SK-N-DZ (cell line): ENCODE measurements at regions not wholly inside any gene's neighbourhood (a gene's known extent, or its start where the extent isn't known, plus 50 kb on each side); places are given as distances from the start of the nearest gene placed in this dataset.

ENCODE experiments used
- DNase-seq: peaks from one replicate; pipeline ENCODE4 v3.0.0-alpha.2; 2015; ENCODE audit warnings: low spot score

GRCh38 chr12:19012965-19013364, 116.6 kb upstream of the PLEKHA5 start:
- DNase-seq, result no peak

GRCh38 chr12:19014240-19014639, 115.3 kb upstream of the PLEKHA5 start:
- no peak for DNase-seq

- DNase-seq, result no peak
These were observed 114.2 kb upstream of the PLEKHA5 start for GRCh38 chr12:19015285-19015684.

- DNase-seq, result no peak
These were observed 111.1 kb upstream of the PLEKHA5 start for GRCh38 chr12:19018302-19018970.

GRCh38 chr12:19021240-19021639, 108.3 kb upstream of the PLEKHA5 start:
- no peak for DNase-seq

- no peak for DNase-seq
These were observed 107.9 kb upstream of the PLEKHA5 start for GRCh38 chr12:19021646-19022045.

GRCh38 chr12:19025582-19025981, 104.0 kb upstream of the PLEKHA5 start:
- no peak for DNase-seq

- DNase-seq, result no peak
These were observed 103.5 kb upstream of the PLEKHA5 start for GRCh38 chr12:19026034-19026433.

GRCh38 chr12:19026614-19027488, 102.7 kb upstream of the PLEKHA5 start:
- no peak for DNase-seq

- no peak for DNase-seq
These were observed 99.4 kb upstream of the PLEKHA5 start for GRCh38 chr12:19030180-19030579.

- no peak for DNase-seq
These were observed 98.9 kb upstream of the PLEKHA5 start for GRCh38 chr12:19030603-19031002.

GRCh38 chr12:19031032-19031431, 98.5 kb upstream of the PLEKHA5 start:
- DNase-seq, result no peak

GRCh38 chr12:19032826-19033225, 96.7 kb upstream of the PLEKHA5 start:
- DNase-seq, result no peak

GRCh38 chr12:19033244-19033643, 96.3 kb upstream of the PLEKHA5 start:
- DNase-seq, result no peak

- DNase-seq, result no peak
These were observed 94.6 kb upstream of the PLEKHA5 start for GRCh38 chr12:19034937-19035336.

GRCh38 chr12:19035536-19035935, 94.0 kb upstream of the PLEKHA5 start:
- no peak for DNase-seq

GRCh38 chr12:19036673-19037357, 92.7 kb upstream of the PLEKHA5 start:
- DNase-seq, result no peak

- DNase-seq, result no peak
These were observed 91.3 kb upstream of the PLEKHA5 start for GRCh38 chr12:19038209-19038608.

GRCh38 chr12:19039515-19039914, 90.0 kb upstream of the PLEKHA5 start:
- no peak for DNase-seq

GRCh38 chr12:19042221-19042620, 87.3 kb upstream of the PLEKHA5 start:
- DNase-seq, result no peak

- no peak for DNase-seq
These were observed 85.1 kb upstream of the PLEKHA5 start for GRCh38 chr12:19044430-19044829.

GRCh38 chr12:19044891-19045290, 84.6 kb upstream of the PLEKHA5 start:
- DNase-seq, result no peak
